HEK293 (cell line): ENCODE measurements at regions not wholly inside any gene's neighbourhood (a gene's known extent, or its start where the extent isn't known, plus 50 kb on each side); places are given as distances from the start of the nearest gene placed in this dataset.

ENCODE experiments used
- CTCF ChIA-PET: fragments of 350-600 bp; formaldehyde crosslinking; extraction: SDS; loops from one replicate; lab custom pipeline; 2021; ENCODE audit warnings: antibody characterized with exemption; lab: Yijun Ruan, JAX
- POLR2A ChIA-PET: fragments of 300-600 bp; formaldehyde crosslinking; extraction: SDS; loops from one replicate; lab custom pipeline; 2020; ENCODE audit warnings: antibody characterized with exemption, inconsistent platforms; lab: Yijun Ruan, JAX
- H3K27ac ChIP-seq: fragments of 200-500 bp; sonication (Bioruptor generic); 2 replicates; pipeline ENCODE4 v1.5.1; 2014; ENCODE audit warnings: low read depth, low read length, control low read depth, inconsistent platforms; ENCODE audit errors: extremely low read depth
- H3K36me3 ChIP-seq, 2 experiments: fragments of 200-500 bp in 1 of 2; sonication (Bioruptor generic) in 1 of 2; 1 replicate in 1 of 2; 2 replicates in 1 of 2; pipeline ENCODE4 v1.5.1; 2014 to 2017; ENCODE audit warnings: inconsistent platforms in 2 of 2, low read length in 2 of 2; ENCODE audit not compliant: control insufficient read depth in 2 of 2, insufficient read depth in 1 of 2
- H3K4me1 ChIP-seq: fragments of 200-500 bp; sonication (Bioruptor generic); 2 replicates; pipeline ENCODE4 v1.5.1; 2014; ENCODE audit warnings: mild to moderate bottlenecking, low read length, inconsistent platforms; ENCODE audit not compliant: control insufficient read depth, insufficient read depth
- H3K4me3 ChIP-seq: 2 replicates; pipeline ENCODE4 v1.5.1; 2011; ENCODE audit warnings: low read depth, mild to moderate bottlenecking, control low read depth, low read length, moderate library complexity
- H3K9me3 ChIP-seq: fragments of 200-500 bp; sonication (Bioruptor generic); 2 replicates; pipeline ENCODE4 v1.5.1; 2014; ENCODE audit warnings: low read depth, low read length, inconsistent platforms; ENCODE audit not compliant: control insufficient read depth, insufficient read depth
- AEBP2 ChIP-seq: fragments of 450-650 bp; formaldehyde crosslinking; IDR thresholded peaks from 2 replicates; pipeline ENCODE4 v1.5.1; 2016; ENCODE audit warnings: missing biosample characterization, missing genetic modification characterization, borderline replicate concordance
- FEZF1 ChIP-seq: fragments of 450-650 bp; formaldehyde crosslinking; IDR thresholded peaks from 2 replicates; pipeline ENCODE4 v1.5.1; 2016; ENCODE audit warnings: missing biosample characterization, missing genetic modification characterization
- HIC1 ChIP-seq: fragments of 450-650 bp; formaldehyde crosslinking; IDR thresholded peaks from 2 replicates; pipeline ENCODE4 v1.5.1; 2016; ENCODE audit warnings: missing biosample characterization, missing genetic modification characterization
- HOXC10 ChIP-seq: sonication (generic); formaldehyde crosslinking; IDR thresholded peaks from 2 replicates; pipeline ENCODE4 v1.8.1; 2023; ENCODE audit warnings: mild to moderate bottlenecking, missing genetic modification reagents
- SP2 ChIP-seq: fragments of 450-650 bp; formaldehyde crosslinking; IDR thresholded peaks from 2 replicates; pipeline ENCODE4 v1.5.1; 2016; ENCODE audit warnings: missing biosample characterization, missing genetic modification characterization
- SP7 ChIP-seq: fragments of 450-650 bp; formaldehyde crosslinking; IDR thresholded peaks from 2 replicates; pipeline ENCODE4 v1.5.1; 2016; ENCODE audit warnings: missing biosample characterization, missing genetic modification characterization
- ZBTB11 ChIP-seq: fragments of 450-650 bp; formaldehyde crosslinking; conservative IDR thresholded peaks from 2 replicates; pipeline ENCODE4 v1.5.1; 2016; ENCODE audit warnings: low read depth, missing biosample characterization, missing genetic modification characterization
- ZFP37 ChIP-seq: fragments of 450-650 bp; formaldehyde crosslinking; IDR thresholded peaks from 2 replicates; pipeline ENCODE4 v1.5.1; 2016; ENCODE audit warnings: missing biosample characterization, missing genetic modification characterization
- ZFP69B ChIP-seq: fragments of 450-650 bp; formaldehyde crosslinking; IDR thresholded peaks from 2 replicates; pipeline ENCODE4 v1.5.1; 2016; ENCODE audit warnings: missing biosample characterization, missing genetic modification characterization
- ZNF157 ChIP-seq: fragments of 450-650 bp; formaldehyde crosslinking; IDR thresholded peaks from 2 replicates; pipeline ENCODE4 v1.5.1; 2016; ENCODE audit warnings: missing biosample characterization, missing genetic modification characterization
- ZNF169 ChIP-seq: fragments of 450-650 bp; formaldehyde crosslinking; IDR thresholded peaks from 2 replicates; pipeline ENCODE4 v1.5.1; 2016; ENCODE audit warnings: missing biosample characterization, missing genetic modification characterization
- ZNF350 ChIP-seq: fragments of 450-650 bp; formaldehyde crosslinking; IDR thresholded peaks from 2 replicates; pipeline ENCODE4 v1.5.0; 2017; ENCODE audit warnings: missing biosample characterization, mild to moderate bottlenecking, missing genetic modification characterization
- ZNF600 ChIP-seq: fragments of 450-650 bp; formaldehyde crosslinking; IDR thresholded peaks from 2 replicates; pipeline ENCODE4 v1.5.1; 2016; ENCODE audit warnings: missing biosample characterization, missing genetic modification characterization
- ZNF654 ChIP-seq: fragments of 450-650 bp; formaldehyde crosslinking; IDR thresholded peaks from 2 replicates; pipeline ENCODE4 v1.5.1; 2016; ENCODE audit warnings: low read depth, missing biosample characterization, missing genetic modification characterization
- TF ChIP-seq, protein P1 (sequence below): fragments of 450-650 bp; formaldehyde crosslinking; IDR thresholded peaks from 2 replicates; pipeline ENCODE4 v1.5.1; 2016; ENCODE audit warnings: missing biosample characterization, missing genetic modification characterization

- no peak overlapping the region for H3K4me3 ChIP-seq
- CTCF ChIA-PET: interaction anchor here (0.6 kb wide), 1 partner anchor 19 kb away, joined by 3 read pairs; no protein-coding TSS in a partner anchor
- H3K9me3 ChIP-seq: no peaks in the 10 kb centered on the region
- no peak overlapping the region for H3K27ac ChIP-seq
- no peak for TF ChIP-seq SP7 (tag by site-specific recombination)
- TF ChIP-seq, all 188 proteins: peak for 0
- H3K4me1 ChIP-seq: no peaks in the 10 kb centered on the region
- POLR2A ChIA-PET: no interaction called here
- H3K36me3 ChIP-seq: no peaks in the 10 kb centered on the region
Observed at GRCh38 chr9:104260004-104260403, 165.9 kb downstream of the SMC2 start.

DNA sequence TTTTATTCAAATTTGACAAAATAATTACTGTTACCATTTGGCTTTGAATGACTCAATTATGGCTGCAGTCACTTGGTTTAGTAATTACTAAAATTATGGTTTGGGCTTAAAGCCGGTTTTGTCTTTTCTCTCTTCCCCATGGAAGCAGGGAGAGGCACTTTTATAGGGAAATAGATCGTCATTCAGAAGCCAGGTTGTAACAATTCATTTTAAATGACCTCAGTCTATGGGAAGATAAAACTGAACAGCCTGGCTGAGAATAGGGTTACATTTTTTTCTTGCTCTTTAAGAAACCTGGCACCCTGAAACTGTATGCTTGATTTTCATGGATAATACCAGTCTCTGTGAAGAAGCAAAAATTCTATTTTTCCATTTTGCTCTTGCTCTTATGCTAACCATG is 169.8 kb downstream of the SMC2 start:
- Histone ChIP-seq H3K36me3 (no peaks in the 10 kb centered on the region), H3K9me3 (no peaks in the 10 kb centered on the region), H3K4me3 (no peak overlapping the region), H3K27ac (no peak overlapping the region), H3K4me1 (no peaks in the 10 kb centered on the region)
- CTCF ChIA-PET: no interaction called here
- TF ChIP-seq ZBTB11 (no peak), HOXC10 (CRISPR knock-in tag) (no peak), ZNF157 (tag by site-specific recombination) (no peak), SP2 (tag by site-specific recombination) (no peak), ZNF169 (no peak), AEBP2 (tag by site-specific recombination) (no peak), ZFP69B (tag by site-specific recombination) (no peak), ZFP37 (no peak), ZNF350 (tag by site-specific recombination) (no peak), ZNF600 (tag by site-specific recombination) (no peak), HIC1 (tag by site-specific recombination) (no peak), ZNF654 (no peak), FEZF1 (tag by site-specific recombination) (no peak)
- TF ChIP-seq, protein P1, sequence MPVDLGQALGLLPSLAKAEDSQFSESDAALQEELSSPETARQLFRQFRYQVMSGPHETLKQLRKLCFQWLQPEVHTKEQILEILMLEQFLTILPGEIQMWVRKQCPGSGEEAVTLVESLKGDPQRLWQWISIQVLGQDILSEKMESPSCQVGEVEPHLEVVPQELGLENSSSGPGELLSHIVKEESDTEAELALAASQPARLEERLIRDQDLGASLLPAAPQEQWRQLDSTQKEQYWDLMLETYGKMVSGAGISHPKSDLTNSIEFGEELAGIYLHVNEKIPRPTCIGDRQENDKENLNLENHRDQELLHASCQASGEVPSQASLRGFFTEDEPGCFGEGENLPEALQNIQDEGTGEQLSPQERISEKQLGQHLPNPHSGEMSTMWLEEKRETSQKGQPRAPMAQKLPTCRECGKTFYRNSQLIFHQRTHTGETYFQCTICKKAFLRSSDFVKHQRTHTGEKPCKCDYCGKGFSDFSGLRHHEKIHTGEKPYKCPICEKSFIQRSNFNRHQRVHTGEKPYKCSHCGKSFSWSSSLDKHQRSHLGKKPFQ: no peak
- TF ChIP-seq, all 188 proteins: peak for 0
- POLR2A ChIA-PET: no interaction called here
